Prostate gland (tissue), 2 donors: ENCODE measurements at regions not wholly inside any gene's neighbourhood (a gene's known extent, or its start where the extent isn't known, plus 50 kb on each side); places are given as distances from the start of the nearest gene placed in this dataset.

Experiments used
- CTCF ChIP-seq, 4 experiments: fragments of 200-600 bp in 2 of 4; fragments of 450-650 bp in 2 of 4; sonication (generic) in 2 of 4; IDR thresholded peaks; 1 replicate in 3 of 4; 2 replicates in 1 of 4; pipeline ENCODE4 v1.5.1; 2016 to 2019; ENCODE audit warnings: antibody characterized with exemption in 4 of 4, mild to moderate bottlenecking in 2 of 4, moderate library complexity in 2 of 4
- POLR2A ChIP-seq: fragments of 450-650 bp; IDR thresholded peaks from one replicate; pipeline ENCODE4 v1.6.1; 2016; ENCODE audit warnings: antibody characterized with exemption, mild to moderate bottlenecking

GRCh38 chr14:86613786-86614185 lies 1083.8 kb downstream of the FLRT2 start:
- TF ChIP-seq CTCF (IDR thresholded peaks at IDR 0.05) = no peak
- no peak for TF ChIP-seq POLR2A
